NCI-H1694 treated with DMSO at 0.1 percent for 48 hours (cell line): ENCODE measurements at regions not wholly inside any gene's neighbourhood (a gene's known extent, or its start where the extent isn't known, plus 50 kb on each side); places are given as distances from the start of the nearest gene placed in this dataset.
"Not testable (repeated sequence)": the region's sequence is repeated elsewhere in the genome, so short reads cannot be mapped to it uniquely, and the experiment has no call there.

Source experiments
- DNase-seq: peaks from one replicate; lab custom pipeline; 2025; lab: John Stamatoyannopoulos, UW

DNA sequence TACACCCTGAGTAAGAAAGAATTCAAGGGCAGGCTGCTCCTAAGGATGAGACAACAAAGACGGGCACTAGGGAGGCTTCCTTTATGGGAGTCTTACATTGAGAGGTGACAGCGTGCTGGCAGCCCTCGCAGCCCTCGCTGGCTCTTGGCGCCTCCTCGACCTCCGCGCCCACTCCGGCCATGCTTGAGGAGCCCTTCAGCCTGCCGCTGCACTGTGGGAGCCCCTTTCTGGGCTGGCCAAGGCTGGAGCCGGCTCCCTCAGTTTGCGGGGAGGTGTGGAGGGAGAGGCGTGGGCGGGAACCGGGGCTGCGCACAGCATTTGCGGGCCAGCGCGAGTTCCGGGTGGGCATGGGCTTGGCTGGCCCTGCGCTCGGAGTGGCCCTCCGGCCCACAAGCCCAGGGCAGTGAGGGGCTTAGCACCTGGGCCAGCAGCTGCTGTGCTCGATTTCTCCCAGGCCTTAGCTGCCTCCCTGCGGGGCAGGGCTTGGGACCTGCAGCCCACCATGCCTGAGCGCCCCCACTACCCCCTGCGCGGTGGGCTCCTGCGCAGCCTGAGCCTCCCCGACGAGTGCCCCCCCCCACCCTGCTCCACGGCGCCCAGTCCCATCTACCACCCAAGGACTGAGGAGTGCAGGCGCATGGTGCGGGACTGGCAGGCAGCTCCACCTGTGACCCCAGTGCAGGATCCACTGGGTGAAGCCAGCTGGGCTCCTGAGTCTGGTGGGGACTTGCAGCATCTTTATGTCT lies 75.3 kb downstream of the BARX1 start:
- not testable (repeated sequence) for DNase-seq

GRCh38 chr9:93875330-93875729 lies 79.8 kb downstream of the BARX1 start:
- DNase-seq = no peak

GRCh38 chr9:93874242-93874641 lies 80.9 kb downstream of the BARX1 start:
- no peak for DNase-seq

GRCh38 chr9:93871286-93871685 lies 83.9 kb downstream of the BARX1 start:
- no peak for DNase-seq

- no peak for DNase-seq
Measured at GRCh38 chr9:93869863-93870262, 85.3 kb downstream of the BARX1 start.

DNA sequence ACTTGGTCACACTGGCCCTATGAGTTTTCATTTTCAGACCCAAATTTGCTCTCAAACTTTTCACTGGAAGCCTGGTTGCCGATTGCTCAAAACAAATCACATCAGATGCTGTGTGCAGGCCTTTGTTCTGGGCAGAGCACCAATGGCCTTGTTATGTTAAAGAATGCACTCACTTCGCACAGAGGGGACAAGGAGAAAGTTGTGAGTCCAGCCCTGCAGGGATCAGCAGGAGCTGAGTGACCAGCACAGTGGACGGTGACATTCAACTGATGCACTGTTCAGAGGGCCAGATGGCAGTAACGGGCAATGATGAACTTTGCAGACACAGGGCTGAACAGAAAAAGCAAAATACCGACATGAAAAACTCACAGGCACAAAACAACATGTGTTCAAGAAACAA lies 86.1 kb downstream of the BARX1 start:
- no peak for DNase-seq

DNA sequence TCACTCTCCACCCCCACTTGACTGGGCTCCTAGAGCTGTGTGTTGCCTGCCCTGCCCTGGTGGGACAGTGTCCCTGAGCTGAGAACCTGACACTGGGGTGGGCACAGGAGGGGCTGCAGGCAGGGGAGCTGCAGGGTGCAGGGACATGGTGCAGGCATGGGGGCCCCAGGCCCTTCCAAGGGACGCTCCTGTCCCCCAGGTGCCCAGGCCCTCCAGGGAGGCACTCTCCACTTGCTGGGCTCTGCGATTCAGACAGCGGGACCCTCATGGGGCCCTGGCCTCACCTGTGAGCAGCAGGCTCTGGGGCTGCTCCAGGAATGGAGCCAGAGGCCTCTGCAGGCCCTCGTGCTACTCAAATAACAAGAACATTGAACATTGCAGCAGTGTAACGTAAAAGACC lies 89.4 kb downstream of the BARX1 start:
- DNase-seq = no peak

DNA sequence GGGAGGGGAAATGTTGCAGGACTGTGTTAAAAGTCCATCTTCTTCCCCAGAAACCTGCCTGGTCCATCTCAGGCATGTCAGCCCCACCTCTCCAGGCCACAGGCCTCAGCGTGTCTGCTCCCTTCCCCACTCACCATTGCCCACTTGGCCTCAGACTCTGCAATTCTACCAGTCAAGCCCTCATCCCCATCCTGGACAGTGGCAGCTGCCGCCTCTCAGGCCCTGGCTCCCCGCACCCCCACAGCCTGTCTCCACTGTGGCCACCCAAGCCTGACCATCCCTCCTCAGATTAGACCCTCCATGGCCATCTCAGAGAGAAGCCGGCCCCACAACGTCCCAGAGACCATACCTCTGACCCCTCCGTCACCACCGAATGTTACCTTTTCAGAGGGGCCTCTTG lies 89.9 kb downstream of the BARX1 start:
- DNase-seq = no peak

DNA sequence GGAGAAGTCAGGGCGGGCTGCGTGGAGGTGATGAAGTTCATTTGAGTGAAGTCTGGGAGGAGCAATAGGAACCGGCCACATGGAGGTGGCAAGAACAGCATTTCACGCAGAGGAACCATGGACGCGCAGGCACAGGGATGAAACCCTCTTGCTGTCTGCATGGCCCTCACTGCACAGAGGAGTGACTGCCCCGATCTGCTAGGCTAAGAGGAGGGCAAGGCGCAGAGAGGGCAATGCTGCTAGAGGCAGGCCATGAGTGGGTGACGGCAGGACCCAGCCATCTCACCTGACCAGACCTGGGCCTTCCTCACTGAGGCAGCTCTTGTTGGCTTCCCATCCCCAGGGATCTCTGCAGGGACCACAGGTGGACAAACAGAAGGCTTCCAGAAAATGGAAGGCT lies 90.3 kb downstream of the BARX1 start:
- DNase-seq = no peak

DNA sequence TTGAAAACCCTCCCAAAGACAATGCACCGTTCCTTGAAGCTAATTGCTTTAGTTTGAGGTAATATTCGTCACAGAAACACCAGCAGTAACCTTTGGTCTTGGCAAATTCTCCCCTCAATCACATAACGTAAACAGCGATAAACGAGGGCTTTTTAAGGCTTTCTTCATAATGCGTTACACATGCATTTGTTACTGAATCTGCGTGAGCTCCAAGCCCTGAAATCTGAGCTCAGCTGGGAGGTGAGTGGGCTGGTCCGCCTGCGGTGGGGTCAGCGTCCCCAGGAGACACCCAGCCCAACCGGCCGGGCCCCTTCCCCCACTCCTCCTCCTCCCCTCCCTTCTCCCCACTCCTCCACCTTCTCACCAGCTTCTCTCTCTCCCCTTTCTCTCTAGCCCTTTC lies 91.1 kb downstream of the BARX1 start:
- DNase-seq = no peak

- DNase-seq = no peak
Measured at GRCh38 chr9:93862877-93863545, 92.1 kb downstream of the BARX1 start.

GRCh38 chr9:93861736-93862358 lies 93.3 kb downstream of the BARX1 start:
- DNase-seq = no peak

- DNase-seq = no peak
Measured at GRCh38 chr9:93860694-93861658, 94.2 kb downstream of the BARX1 start.

DNA sequence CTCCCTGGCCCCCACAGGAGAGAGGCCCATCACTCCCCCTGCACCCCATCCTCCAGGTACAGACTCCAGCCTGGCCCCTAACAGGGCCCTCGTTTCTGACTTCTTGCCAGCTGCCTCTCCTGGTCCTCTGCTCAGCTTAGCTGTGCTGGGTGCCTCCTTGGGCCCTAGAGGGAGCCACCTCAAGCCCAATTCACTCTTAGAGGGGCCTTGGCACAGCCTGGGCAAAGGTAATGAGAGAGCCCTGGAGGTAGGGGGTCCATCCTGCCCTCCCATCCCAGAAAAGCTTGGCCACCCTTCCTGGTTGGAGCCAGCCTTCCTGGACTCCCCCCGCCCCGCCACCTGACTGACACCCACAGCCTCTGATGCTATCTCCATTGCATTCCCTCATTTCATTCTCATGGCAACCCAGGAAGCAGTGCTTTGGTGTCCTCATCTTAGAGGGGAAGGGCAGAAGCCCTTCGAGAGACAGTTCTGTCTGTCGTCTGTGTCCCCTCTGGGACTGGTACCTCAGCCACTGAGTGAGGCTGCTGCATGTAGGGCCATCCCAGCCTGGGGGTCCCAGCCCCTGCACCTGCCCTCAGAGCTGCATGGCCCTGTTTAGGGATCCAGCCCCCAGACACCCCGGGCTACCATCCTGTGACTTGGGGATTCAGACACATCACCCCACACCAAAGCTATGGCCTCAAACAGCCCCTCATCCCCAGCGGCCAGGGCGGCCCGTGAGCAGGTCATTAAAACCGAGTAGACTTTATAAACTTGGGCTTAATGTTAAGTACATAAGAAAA lies 95.5 kb downstream of the BARX1 start:
- DNase-seq = no peak

DNA sequence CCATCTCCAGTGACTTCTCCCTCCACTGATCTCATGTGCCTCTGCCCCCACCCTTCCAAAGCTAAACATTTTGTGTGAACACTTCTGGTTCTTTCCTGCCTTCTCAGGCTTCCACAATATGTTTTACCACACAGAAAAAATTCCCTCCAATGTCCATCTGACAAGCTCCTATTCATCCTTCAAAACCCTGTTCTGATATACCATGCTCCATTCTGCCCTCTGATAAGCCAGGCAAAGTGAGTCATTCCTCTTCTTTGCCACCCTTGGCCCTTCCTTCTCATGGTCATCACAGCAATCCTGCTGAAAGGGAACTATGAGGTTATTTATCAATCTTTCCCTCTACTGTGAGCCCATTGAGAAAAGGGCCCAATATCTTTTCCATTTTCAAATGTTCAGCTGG lies 97.6 kb downstream of the BARX1 start:
- DNase-seq = no peak

- no peak for DNase-seq
Measured at GRCh38 chr9:93852728-93853127, 102.4 kb downstream of the BARX1 start.

DNA sequence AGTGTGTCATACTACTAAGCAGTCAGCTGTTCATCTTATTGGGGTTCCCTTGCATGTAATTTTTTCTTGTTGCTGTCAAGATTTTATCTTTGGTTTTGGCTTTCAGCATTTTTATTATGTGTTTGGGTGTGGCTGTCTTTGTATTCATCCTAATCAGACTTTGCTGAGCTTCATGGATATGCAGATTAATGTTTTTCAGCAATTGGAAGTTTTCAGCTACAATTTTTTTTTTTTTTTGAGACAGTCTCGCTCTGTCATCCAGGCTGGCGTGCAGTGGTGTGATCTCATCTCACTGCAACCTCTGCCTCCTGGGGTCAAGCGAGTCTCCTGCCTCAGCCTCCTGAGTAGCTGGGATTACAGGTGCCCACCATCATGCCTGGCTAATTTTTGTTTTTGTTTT lies 108.8 kb downstream of the BARX1 start:
- no peak for DNase-seq

DNA sequence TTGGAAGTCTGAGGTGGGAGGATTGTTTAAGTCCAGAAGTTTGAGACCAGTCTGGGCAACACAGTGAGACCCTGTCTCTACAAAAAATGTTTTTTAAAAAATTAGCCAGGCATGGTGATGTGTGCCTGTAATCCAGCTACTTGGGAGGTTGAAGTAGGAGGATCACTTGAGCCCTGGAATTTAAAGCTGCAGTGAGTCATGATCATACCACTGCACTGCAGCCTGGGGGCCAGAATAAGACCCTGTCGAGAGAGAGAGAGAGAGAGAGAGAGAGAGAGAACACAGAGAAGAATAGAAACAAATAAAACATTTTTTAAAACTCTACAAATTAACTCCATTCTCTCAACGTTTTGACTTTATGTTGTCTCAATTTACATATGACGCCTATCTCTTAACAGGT lies 111.8 kb downstream of the BARX1 start:
- DNase-seq = no peak

- DNase-seq = no peak
Measured at GRCh38 chr9:93830606-93831005, 124.5 kb downstream of the BARX1 start.

DNA sequence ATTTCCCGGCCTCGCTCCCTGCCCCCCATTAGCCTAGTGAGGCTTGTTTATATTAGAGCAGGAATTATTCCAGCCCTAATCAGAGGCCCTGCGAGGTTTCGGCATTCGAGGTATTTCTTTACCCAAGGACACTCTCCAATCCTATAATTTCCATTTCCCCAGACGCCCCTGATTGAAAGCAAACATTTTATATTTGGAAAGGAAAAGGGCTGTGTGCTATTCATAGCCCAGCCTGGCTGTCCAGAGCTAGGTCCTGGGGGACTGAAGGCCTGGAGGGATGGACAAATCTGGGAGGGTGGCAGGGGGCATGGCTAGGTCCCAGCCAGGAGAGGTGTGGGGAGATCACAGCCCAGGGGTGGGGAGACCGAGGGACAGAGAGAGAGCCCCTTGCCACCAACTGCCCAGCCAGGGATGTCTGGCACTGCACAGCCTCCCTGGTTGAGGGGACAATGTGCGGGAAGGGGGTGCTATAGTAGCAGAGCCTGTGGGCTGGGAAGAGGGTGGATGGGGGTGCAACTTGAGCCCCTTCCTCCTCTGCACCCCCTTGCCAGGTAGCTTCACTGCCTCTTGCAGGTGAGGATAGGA lies 125.1 kb downstream of the BARX1 start:
- DNase-seq = no peak
